ENCODE measurements at regions not wholly inside any gene's neighbourhood (a gene's known extent, or its start where the extent isn't known, plus 50 kb on each side); places are given as distances from the start of the nearest gene placed in this dataset.

- no peaks in the 10 kb centered on the region for H3K4me1 Mint-ChIP-seq
- Histone ChIP-seq H3K36me3 (replicated peaks in 1 of 2; ENCODE audit: control insufficient read depth in 1 of 2, insufficient read depth in 2 of 2, low read length in 2 of 2) (no peaks in the 10 kb centered on the region), H3K4me3 (replicated peaks in 1 of 3; ENCODE audit: low read depth in 2 of 3, low read length in 3 of 3) (no peak overlapping the region), H2AFZ (ENCODE audit: insufficient read depth, low read depth, low read length, poor library complexity, severe bottlenecking) (no peak overlapping the region), H3K27ac (ENCODE audit: low read depth in 1 of 2, low read length in 2 of 2) (no peak overlapping the region), H3K4me1 (ENCODE audit: control insufficient read depth in 1 of 2, insufficient read depth in 2 of 2, low read length in 2 of 2) (no peaks in the 10 kb centered on the region), H3K9me3 (replicated peaks in 1 of 2; ENCODE audit: control insufficient read depth in 1 of 2, insufficient read depth in 1 of 2, low read length in 2 of 2) (peaks cover 13 to 17% of the 10 kb centered on the region in 2 donors), H3K9ac (ENCODE audit: insufficient read depth, low read length, poor library complexity, severe bottlenecking) (no peak overlapping the region), H4K20me1 (ENCODE audit: insufficient read depth, low read length) (no peaks in the 10 kb centered on the region), H3K79me2 (ENCODE audit: insufficient read depth, low read length) (no peaks in the 10 kb centered on the region), H3K27me3 (ENCODE audit: control insufficient read depth in 2 of 2, insufficient read depth in 2 of 2, low read length in 2 of 2) (no peaks in the 10 kb centered on the region), H3K4me2 (replicated peaks; ENCODE audit: extremely low read depth, low read length, poor library complexity, severe bottlenecking) (no peak overlapping the region)
- no CpG with 5 or more reads among the region's 1 CpG for WGBS (ENCODE audit: insufficient coverage)
- intact Hi-C loops (cut with micrococcal nuclease), result no loop called here
- no peak overlapping the region for H3K27ac Mint-ChIP-seq
- DNase-seq, result no peak
- H3K27me3 Mint-ChIP-seq (ENCODE audit: low read depth in 3 of 3), result peaks cover 0 to 1% (median 0%) of the 10 kb centered on the region in 3 donors
- H3K4me3 Mint-ChIP-seq, result no peak overlapping the region
- TF ChIP-seq CTCF (IDR thresholded peaks at IDR 0.05), result no peak
- peaks cover 0 to 18% (median 9%) of the 10 kb centered on the region in 7 donors for H3K9me3 Mint-ChIP-seq
- no peaks in the 10 kb centered on the region for H3K36me3 Mint-ChIP-seq
Measured at GRCh38 chr4:180217070-180217469, 2026.1 kb upstream of the TENM3 start.

- no peaks in the 10 kb centered on the region for H4K20me1 ChIP-seq (ENCODE audit: insufficient read depth, low read length)
- H3K27me3 Mint-ChIP-seq (ENCODE audit: low read depth in 3 of 3), result peaks cover 0 to 1% (median 0%) of the 10 kb centered on the region in 3 donors
- no peak for DNase-seq
- no peaks in the 10 kb centered on the region for H3K27me3 ChIP-seq (ENCODE audit: control insufficient read depth in 2 of 2, insufficient read depth in 2 of 2, low read length in 2 of 2)
- H3K27ac Mint-ChIP-seq, result no peak overlapping the region
- no peak overlapping the region for H3K4me2 ChIP-seq (replicated peaks; ENCODE audit: extremely low read depth, low read length, poor library complexity, severe bottlenecking)
- no peak overlapping the region for H3K27ac ChIP-seq (ENCODE audit: low read depth in 1 of 2, low read length in 2 of 2)
- WGBS (ENCODE audit: insufficient coverage), result no CpG with 5 or more reads among the region's 3 CpGs
- H3K4me1 ChIP-seq (ENCODE audit: control insufficient read depth in 1 of 2, insufficient read depth in 2 of 2, low read length in 2 of 2), result no peaks in the 10 kb centered on the region
- H3K4me1 Mint-ChIP-seq, result no peaks in the 10 kb centered on the region
- no peaks in the 10 kb centered on the region for H3K36me3 ChIP-seq (replicated peaks in 1 of 2; ENCODE audit: control insufficient read depth in 1 of 2, insufficient read depth in 2 of 2, low read length in 2 of 2)
- no peak overlapping the region for H3K4me3 ChIP-seq (replicated peaks in 1 of 3; ENCODE audit: low read depth in 2 of 3, low read length in 3 of 3)
- H2AFZ ChIP-seq (ENCODE audit: insufficient read depth, low read depth, low read length, poor library complexity, severe bottlenecking), result no peak overlapping the region
- no peaks in the 10 kb centered on the region for H3K36me3 Mint-ChIP-seq
- no peak for TF ChIP-seq CTCF (IDR thresholded peaks at IDR 0.05)
- peaks cover 13 to 17% of the 10 kb centered on the region in 2 donors for H3K9me3 ChIP-seq (replicated peaks in 1 of 2; ENCODE audit: control insufficient read depth in 1 of 2, insufficient read depth in 1 of 2, low read length in 2 of 2)
- no peak overlapping the region for H3K4me3 Mint-ChIP-seq
- H3K9ac ChIP-seq (ENCODE audit: insufficient read depth, low read length, poor library complexity, severe bottlenecking), result no peak overlapping the region
- intact Hi-C loops (cut with micrococcal nuclease), result no loop called here
- H3K79me2 ChIP-seq (ENCODE audit: insufficient read depth, low read length), result no peaks in the 10 kb centered on the region
- peaks cover 0 to 15% (median 11%) of the 10 kb centered on the region in 7 donors for H3K9me3 Mint-ChIP-seq
Measured at GRCh38 chr4:180219080-180219479, 2024.1 kb upstream of the TENM3 start.

Measured in CD14-positive monocyte (primary cell).